B cell (primary cell): ENCODE measurements at regions not wholly inside any gene's neighbourhood (a gene's known extent, or its start where the extent isn't known, plus 50 kb on each side); places are given as distances from the start of the nearest gene placed in this dataset.

Source experiments
- EZH2 ChIP-seq: IDR thresholded peaks from 2 replicates; pipeline ENCODE4 v1.6.1; 2012; ENCODE audit warnings: borderline replicate concordance, low read depth, mild to moderate bottlenecking, moderate library complexity, low read length; ENCODE audit not compliant: insufficient read depth, poor library complexity, severe bottlenecking
- TF ChIP-seq, protein P1 (sequence below): fragments of 200-600 bp; IDR thresholded peaks from one replicate; pipeline ENCODE4 v1.8.0; 2022; ENCODE audit warnings: antibody characterized with exemption, mild to moderate bottlenecking

DNA sequence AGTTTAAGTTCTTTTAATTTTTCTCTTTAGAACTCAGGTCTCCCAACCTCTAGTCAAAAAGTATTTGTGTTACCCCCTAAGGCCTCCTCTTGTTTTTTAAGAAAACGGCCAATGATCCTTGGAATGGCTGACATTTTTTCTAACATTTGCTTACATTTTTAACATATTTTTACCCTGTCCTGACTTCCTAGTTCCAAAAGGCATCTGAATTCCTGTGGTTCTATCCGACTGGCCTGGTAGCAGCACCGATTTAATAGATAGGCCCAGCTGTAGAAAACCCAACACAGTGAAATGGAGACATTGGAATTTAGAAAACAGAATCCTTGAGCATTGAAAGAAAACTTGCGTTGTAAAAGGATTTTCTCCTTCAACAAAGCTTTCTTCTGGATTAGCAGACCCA, 134.7 kb upstream of the GSC start:
- TF ChIP-seq, protein P1, sequence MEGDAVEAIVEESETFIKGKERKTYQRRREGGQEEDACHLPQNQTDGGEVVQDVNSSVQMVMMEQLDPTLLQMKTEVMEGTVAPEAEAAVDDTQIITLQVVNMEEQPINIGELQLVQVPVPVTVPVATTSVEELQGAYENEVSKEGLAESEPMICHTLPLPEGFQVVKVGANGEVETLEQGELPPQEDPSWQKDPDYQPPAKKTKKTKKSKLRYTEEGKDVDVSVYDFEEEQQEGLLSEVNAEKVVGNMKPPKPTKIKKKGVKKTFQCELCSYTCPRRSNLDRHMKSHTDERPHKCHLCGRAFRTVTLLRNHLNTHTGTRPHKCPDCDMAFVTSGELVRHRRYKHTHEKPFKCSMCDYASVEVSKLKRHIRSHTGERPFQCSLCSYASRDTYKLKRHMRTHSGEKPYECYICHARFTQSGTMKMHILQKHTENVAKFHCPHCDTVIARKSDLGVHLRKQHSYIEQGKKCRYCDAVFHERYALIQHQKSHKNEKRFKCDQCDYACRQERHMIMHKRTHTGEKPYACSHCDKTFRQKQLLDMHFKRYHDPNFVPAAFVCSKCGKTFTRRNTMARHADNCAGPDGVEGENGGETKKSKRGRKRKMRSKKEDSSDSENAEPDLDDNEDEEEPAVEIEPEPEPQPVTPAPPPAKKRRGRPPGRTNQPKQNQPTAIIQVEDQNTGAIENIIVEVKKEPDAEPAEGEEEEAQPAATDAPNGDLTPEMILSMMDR = no peak
- TF ChIP-seq EZH2 = no peak
